NOMO-1 (cell line): ENCODE measurements at regions not wholly inside any gene's neighbourhood (a gene's known extent, or its start where the extent isn't known, plus 50 kb on each side); places are given as distances from the start of the nearest gene placed in this dataset.
"Not testable (repeated sequence)": the region's sequence is repeated elsewhere in the genome, so short reads cannot be mapped to it uniquely, and the experiment has no call there.

Experiments
- DNase-seq, 2 experiments: peaks; one replicate each; lab custom pipeline; 2025; ENCODE audit not compliant: unreplicated experiment in 2 of 2; lab: John Stamatoyannopoulos, UW

GRCh38 chr6:27047725-27048124, 199.8 kb upstream of the PRSS16 start:
- DNase-seq = not testable (repeated sequence)

GRCh38 chr6:27049863-27050781, 197.4 kb upstream of the PRSS16 start:
- no peak for DNase-seq

- DNase-seq = not testable (repeated sequence)
Observed at GRCh38 chr6:27052082-27052730, 195.3 kb upstream of the PRSS16 start.

GRCh38 chr6:27052731-27053082, 194.8 kb upstream of the PRSS16 start:
- no peak for DNase-seq

- DNase-seq = no peak
Observed at GRCh38 chr6:27053738-27054137, 193.8 kb upstream of the PRSS16 start.

GRCh38 chr6:27056615-27057014, 190.9 kb upstream of the PRSS16 start:
- no peak for DNase-seq

GRCh38 chr6:27059621-27060425, 187.7 kb upstream of the PRSS16 start:
- DNase-seq = no peak

- no peak for DNase-seq
Observed at GRCh38 chr6:27061235-27061993, 186.1 kb upstream of the PRSS16 start.

- DNase-seq = no peak
Observed at GRCh38 chr6:27062755-27063154, 184.7 kb upstream of the PRSS16 start.

GRCh38 chr6:27065183-27065582, 182.3 kb upstream of the PRSS16 start:
- DNase-seq = no peak

- DNase-seq = no peak
Observed at GRCh38 chr6:27066381-27066780, 181.1 kb upstream of the PRSS16 start.

GRCh38 chr6:27066802-27067201, 180.7 kb upstream of the PRSS16 start:
- no peak for DNase-seq

- DNase-seq = no peak
Observed at GRCh38 chr6:27073441-27073840, 174.1 kb upstream of the PRSS16 start.

GRCh38 chr6:27076116-27076515, 171.4 kb upstream of the PRSS16 start:
- DNase-seq = no peak

- DNase-seq = peak; percentile 26 to 36
Observed at GRCh38 chr6:27078734-27079357, 168.7 kb upstream of the PRSS16 start.

- DNase-seq = no peak
Observed at GRCh38 chr6:27081188-27081587, 166.3 kb upstream of the PRSS16 start.

- DNase-seq = no peak
Observed at GRCh38 chr6:27081931-27082330, 165.6 kb upstream of the PRSS16 start.

GRCh38 chr6:27088068-27088467, 159.4 kb upstream of the PRSS16 start:
- DNase-seq = no peak

GRCh38 chr6:27091661-27092315, 155.7 kb upstream of the PRSS16 start:
- DNase-seq = peak; percentile 48 to 65

GRCh38 chr6:27092316-27092692, 155.2 kb upstream of the PRSS16 start:
- DNase-seq = no peak
